ENCODE measurements at regions not wholly inside any gene's neighbourhood (a gene's known extent, or its start where the extent isn't known, plus 50 kb on each side); places are given as distances from the start of the nearest gene placed in this dataset.

DNA sequence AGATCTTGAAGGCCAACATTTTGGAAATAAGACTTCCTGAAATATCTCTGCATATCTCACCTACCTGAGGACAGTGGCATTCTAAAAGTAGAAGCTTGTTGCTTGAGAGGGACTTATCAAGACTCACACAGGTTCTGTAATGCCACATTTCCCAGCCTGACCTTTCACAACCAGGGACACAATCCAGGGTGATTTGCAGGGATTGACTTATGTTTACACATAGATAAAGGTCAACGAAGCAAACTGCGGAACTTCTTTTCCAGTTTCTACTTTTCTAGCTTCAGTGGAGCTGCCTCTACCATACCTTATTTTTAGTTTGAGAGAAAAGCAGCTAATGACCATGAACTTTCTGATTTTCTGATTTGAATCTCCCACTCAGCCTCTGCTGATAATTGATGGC is 148.7 kb downstream of the SLC16A9 start:
- peak overlapping the region; percentile 87 for H3K4me2 ChIP-seq
- H3K27me3 ChIP-seq (ENCODE audit: insufficient read depth), result no peaks in the 10 kb centered on the region
- no peak for TF ChIP-seq EZH2phosphoT487 (IDR thresholded peaks at IDR 0.05; ENCODE audit: borderline replicate concordance, low read depth)
- no peak for TF ChIP-seq TCF12 (IDR thresholded peaks at IDR 0.05)
- TF ChIP-seq, protein P1, sequence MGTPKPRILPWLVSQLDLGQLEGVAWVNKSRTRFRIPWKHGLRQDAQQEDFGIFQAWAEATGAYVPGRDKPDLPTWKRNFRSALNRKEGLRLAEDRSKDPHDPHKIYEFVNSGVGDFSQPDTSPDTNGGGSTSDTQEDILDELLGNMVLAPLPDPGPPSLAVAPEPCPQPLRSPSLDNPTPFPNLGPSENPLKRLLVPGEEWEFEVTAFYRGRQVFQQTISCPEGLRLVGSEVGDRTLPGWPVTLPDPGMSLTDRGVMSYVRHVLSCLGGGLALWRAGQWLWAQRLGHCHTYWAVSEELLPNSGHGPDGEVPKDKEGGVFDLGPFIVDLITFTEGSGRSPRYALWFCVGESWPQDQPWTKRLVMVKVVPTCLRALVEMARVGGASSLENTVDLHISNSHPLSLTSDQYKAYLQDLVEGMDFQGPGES (IDR thresholded peaks at IDR 0.05; ENCODE audit: low read depth, low read length), result no peak
- no peak for TF ChIP-seq NFIC (IDR thresholded peaks at IDR 0.05; ENCODE audit: borderline replicate concordance)
- TF ChIP-seq TAF1 (IDR thresholded peaks at IDR 0.05; ENCODE audit: borderline replicate concordance, low read depth, low read length), result no peak
- TF ChIP-seq RAD21 (IDR thresholded peaks at IDR 0.05; ENCODE audit: low read length), result no peak
- TF ChIP-seq MXI1 (IDR thresholded peaks at IDR 0.05; ENCODE audit: low read depth, low read length), result no peak
- no peak for TF ChIP-seq SIN3A (IDR thresholded peaks at IDR 0.05; ENCODE audit: borderline replicate concordance, low read depth, low read length)
- TF ChIP-seq NRF1 (IDR thresholded peaks at IDR 0.05; ENCODE audit: low read depth, low read length), result no peak
- no peak for TF ChIP-seq CHD2 (IDR thresholded peaks at IDR 0.05; ENCODE audit: low read length, partially characterized antibody)
- peaks cover 8% of the 10 kb centered on the region for H3K79me2 ChIP-seq (ENCODE audit: insufficient read depth)
- no peaks in the 10 kb centered on the region for H3K36me3 ChIP-seq (replicated peaks in 1 of 2; ENCODE audit: control insufficient read depth in 1 of 2, insufficient read depth in 2 of 2, low read length in 1 of 2)
- H3K9me2 ChIP-seq, result no peaks in the 10 kb centered on the region
- H3K4me1 ChIP-seq (ENCODE audit: control insufficient read depth in 1 of 2, insufficient read depth in 2 of 2, low read depth in 1 of 2, low read length in 1 of 2), result peaks cover 14 to 42% of the 10 kb centered on the region in 2 experiments
- no peaks in the 10 kb centered on the region for H3K9me3 ChIP-seq
- WGBS (ENCODE audit: low lambda C conversion rate), result 84% methylated on average over 2 of the region's 2 CpGs
- H3K27ac ChIP-seq (ENCODE audit: low read depth in 2 of 2, low read length in 1 of 2), result peak overlapping the region; percentile 86 to 98
- H4K20me1 ChIP-seq (ENCODE audit: insufficient read depth), result no peaks in the 10 kb centered on the region
- ChIA-PET CTCF (no interaction called here), POLR2A (no interaction called here)
- H3K4me3 ChIP-seq (ENCODE audit: low read depth in 2 of 2, low read length in 1 of 2), result peak overlapping the region; percentile 12 to 43; a peak in 2 of 4 replicates
- H3F3A ChIP-seq (replicated peaks; ENCODE audit: insufficient read depth), result peaks cover 39% of the 10 kb centered on the region
- H2AFZ ChIP-seq (ENCODE audit: low read depth), result peak overlapping the region; percentile 69
- DNase-seq, result no peak
- peak overlapping the region; percentile 70 for H3K9ac ChIP-seq

DNA sequence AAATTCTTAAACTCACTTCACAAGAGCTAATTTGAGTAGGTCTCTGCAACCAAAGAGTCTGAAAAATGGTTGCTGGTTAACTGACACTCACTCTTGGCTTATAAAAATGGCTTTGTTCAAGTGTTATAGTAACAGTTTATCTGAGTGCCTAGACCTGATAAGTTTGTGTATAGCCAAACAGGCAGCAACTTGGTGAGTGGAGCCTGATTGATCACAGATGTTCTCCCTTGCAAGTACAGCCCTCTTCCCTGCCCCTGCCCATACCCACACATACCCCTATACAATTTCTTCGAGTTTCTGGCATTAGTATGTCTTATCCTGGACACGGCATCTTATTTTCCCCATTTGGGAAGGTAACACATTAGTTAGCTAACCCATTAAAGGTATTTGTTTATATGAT is 149.5 kb downstream of the SLC16A9 start:
- Histone ChIP-seq H2AFZ (ENCODE audit: low read depth) (no peak overlapping the region), H3K27me3 (ENCODE audit: insufficient read depth) (no peaks in the 10 kb centered on the region), H3K9ac (peak overlapping the region; percentile 70; the same call in 1 of the 2 replicates), H3K9me2 (no peaks in the 10 kb centered on the region), H3K4me3 (ENCODE audit: low read depth in 2 of 2, low read length in 1 of 2) (peak overlapping the region in 1 of 2 experiments; percentile 43; a peak in 1 of 4 replicates), H3F3A (replicated peaks; ENCODE audit: insufficient read depth) (peaks cover 39% of the 10 kb centered on the region), H3K27ac (ENCODE audit: low read depth in 2 of 2, low read length in 1 of 2) (peak overlapping the region; percentile 86 to 98; a peak in 3 of 4 replicates), H3K4me2 (peak overlapping the region; percentile 87), H3K4me1 (ENCODE audit: control insufficient read depth in 1 of 2, insufficient read depth in 2 of 2, low read depth in 1 of 2, low read length in 1 of 2) (peaks cover 14 to 42% of the 10 kb centered on the region in 2 experiments), H3K79me2 (ENCODE audit: insufficient read depth) (peaks cover 8% of the 10 kb centered on the region), H3K36me3 (replicated peaks in 1 of 2; ENCODE audit: control insufficient read depth in 1 of 2, insufficient read depth in 2 of 2, low read length in 1 of 2) (no peaks in the 10 kb centered on the region), H3K9me3 (no peaks in the 10 kb centered on the region), H4K20me1 (ENCODE audit: insufficient read depth) (no peaks in the 10 kb centered on the region)
- no peak for DNase-seq
- POLR2A ChIA-PET, result no interaction called here
- TF ChIP-seq, protein P2, sequence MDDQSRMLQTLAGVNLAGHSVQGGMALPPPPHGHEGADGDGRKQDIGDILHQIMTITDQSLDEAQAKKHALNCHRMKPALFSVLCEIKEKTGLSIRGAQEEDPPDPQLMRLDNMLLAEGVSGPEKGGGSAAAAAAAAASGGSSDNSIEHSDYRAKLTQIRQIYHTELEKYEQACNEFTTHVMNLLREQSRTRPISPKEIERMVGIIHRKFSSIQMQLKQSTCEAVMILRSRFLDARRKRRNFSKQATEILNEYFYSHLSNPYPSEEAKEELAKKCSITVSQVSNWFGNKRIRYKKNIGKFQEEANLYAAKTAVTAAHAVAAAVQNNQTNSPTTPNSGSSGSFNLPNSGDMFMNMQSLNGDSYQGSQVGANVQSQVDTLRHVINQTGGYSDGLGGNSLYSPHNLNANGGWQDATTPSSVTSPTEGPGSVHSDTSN (IDR thresholded peaks at IDR 0.05), result no peak
- TF ChIP-seq GATA2 (CRISPR knock-in tag; IDR thresholded peaks at IDR 0.05), result no peak
- TF ChIP-seq TCF12 (IDR thresholded peaks at IDR 0.05), result peak; percentile 69
- no peak for TF ChIP-seq NFIC (IDR thresholded peaks at IDR 0.05; ENCODE audit: borderline replicate concordance)
- 89% methylated on average over 2 of the region's 2 CpGs for WGBS (ENCODE audit: low lambda C conversion rate)
- CTCF ChIA-PET, result interaction anchor here (1.0 to 1.2 kb wide), 2 partner anchors 10 to 20 kb away, joined by 3 read pairs; no protein-coding TSS in a partner anchor

Data from SK-N-SH (cell line).